CD4-positive, alpha-beta T cell treated with Interleukin-15 for 1 hour (primary cell): ENCODE measurements at regions not wholly inside any gene's neighbourhood (a gene's known extent, or its start where the extent isn't known, plus 50 kb on each side); places are given as distances from the start of the nearest gene placed in this dataset.

Experiments
- DNase-seq: peaks from one replicate; pipeline ENCODE4 v3.0.0-alpha.2; 2020

GRCh38 chr22:47987885-47988515, 1225.5 kb downstream of the TBC1D22A start:
- DNase-seq, result no peak

- no peak for DNase-seq
Measured at GRCh38 chr22:47976219-47976618, 1213.8 kb downstream of the TBC1D22A start.

- DNase-seq, result no peak
Measured at GRCh38 chr22:47967831-47968230, 1205.4 kb downstream of the TBC1D22A start.

GRCh38 chr22:47966316-47966715, 1203.9 kb downstream of the TBC1D22A start:
- no peak for DNase-seq

GRCh38 chr22:47965896-47966295, 1203.4 kb downstream of the TBC1D22A start:
- DNase-seq, result no peak

- DNase-seq, result no peak
Measured at GRCh38 chr22:47965066-47965465, 1202.6 kb downstream of the TBC1D22A start.

- DNase-seq, result no peak
Measured at GRCh38 chr22:47963660-47964059, 1201.2 kb downstream of the TBC1D22A start.

- DNase-seq, result no peak
Measured at GRCh38 chr22:47957649-47958048, 1195.2 kb downstream of the TBC1D22A start.

- DNase-seq, result no peak
Measured at GRCh38 chr22:47954107-47954506, 1191.7 kb downstream of the TBC1D22A start.

GRCh38 chr22:47944941-47945340, 1182.5 kb downstream of the TBC1D22A start:
- no peak for DNase-seq

GRCh38 chr22:47943729-47944700, 1181.6 kb downstream of the TBC1D22A start:
- no peak for DNase-seq

GRCh38 chr22:47940211-47940610, 1177.8 kb downstream of the TBC1D22A start:
- no peak for DNase-seq

GRCh38 chr22:47933891-47934290, 1171.4 kb downstream of the TBC1D22A start:
- no peak for DNase-seq

GRCh38 chr22:47933226-47933625, 1170.8 kb downstream of the TBC1D22A start:
- no peak for DNase-seq

GRCh38 chr22:47929646-47930185, 1167.3 kb downstream of the TBC1D22A start:
- no peak for DNase-seq

- DNase-seq, result no peak
Measured at GRCh38 chr22:47929073-47929472, 1166.6 kb downstream of the TBC1D22A start.

GRCh38 chr22:47928631-47929030, 1166.2 kb downstream of the TBC1D22A start:
- no peak for DNase-seq

- DNase-seq, result no peak
Measured at GRCh38 chr22:47927648-47928210, 1165.3 kb downstream of the TBC1D22A start.

GRCh38 chr22:47923011-47923427, 1160.6 kb downstream of the TBC1D22A start:
- DNase-seq, result no peak

- no peak for DNase-seq
Measured at GRCh38 chr22:47921906-47922305, 1159.5 kb downstream of the TBC1D22A start.

- no peak for DNase-seq
Measured at GRCh38 chr22:47920380-47920959, 1158.0 kb downstream of the TBC1D22A start.

- DNase-seq, result no peak
Measured at GRCh38 chr22:47919893-47920292, 1157.4 kb downstream of the TBC1D22A start.

GRCh38 chr22:47919001-47919441, 1156.6 kb downstream of the TBC1D22A start:
- DNase-seq, result no peak
